Liver (tissue), 7 donors: ENCODE measurements at regions not wholly inside any gene's neighbourhood (a gene's known extent, or its start where the extent isn't known, plus 50 kb on each side); places are given as distances from the start of the nearest gene placed in this dataset.
"Not testable (repeated sequence)": the region's sequence is repeated elsewhere in the genome, so short reads cannot be mapped to it uniquely, and the experiment has no call there.

ENCODE experiments used
- DNase-seq: peaks from one replicate; pipeline ENCODE4 v3.0.0-alpha.2; 2017; ENCODE audit warnings: low spot score
- H3K27ac ChIP-seq, 2 donors: one replicate each; pipeline ENCODE4 v1.7.0; 2013; ENCODE audit warnings: inconsistent platforms in 2 of 2, low read length in 2 of 2, control low read depth in 1 of 2, low read depth in 1 of 2, mild to moderate bottlenecking in 1 of 2
- H3K27me3 ChIP-seq, 4 donors: one replicate each; pipeline versions ENCODE4 v1.6.1 to v1.7.0; 2013; ENCODE audit warnings: low read length in 3 of 4, inconsistent platforms in 1 of 4, mild to moderate bottlenecking in 1 of 4, moderate library complexity in 1 of 4; ENCODE audit not compliant: control insufficient read depth in 4 of 4, insufficient read depth in 4 of 4
- H3K36me3 ChIP-seq, 4 donors: one replicate each; pipeline versions ENCODE4 v1.6.1 to v1.7.0; 2013; ENCODE audit warnings: low read length in 3 of 4, mild to moderate bottlenecking in 3 of 4, low read depth in 1 of 4, moderate library complexity in 1 of 4; ENCODE audit not compliant: control insufficient read depth in 4 of 4, insufficient read depth in 3 of 4
- H3K4me1 ChIP-seq, 4 donors: one replicate each; pipeline versions ENCODE4 v1.6.1 to v1.7.0; 2013; ENCODE audit warnings: low read length in 3 of 4, mild to moderate bottlenecking in 3 of 4, moderate library complexity in 1 of 4; ENCODE audit not compliant: control insufficient read depth in 4 of 4, insufficient read depth in 4 of 4
- H3K4me3 ChIP-seq, 3 donors: one replicate each; pipeline versions ENCODE4 v1.6.1 to v1.7.0; 2013; ENCODE audit warnings: low read length in 3 of 3, control low read depth in 1 of 3, low read depth in 1 of 3, mild to moderate bottlenecking in 1 of 3
- H3K9ac ChIP-seq, 2 donors: one replicate each; pipeline ENCODE4 v1.7.0; 2013; ENCODE audit warnings: low read length in 2 of 2, mild to moderate bottlenecking in 2 of 2, moderate library complexity in 2 of 2, control low read depth in 1 of 2, low read depth in 1 of 2
- H3K9me3 ChIP-seq, 4 donors: one replicate each; pipeline versions ENCODE4 v1.6.1 to v1.7.0; 2013; ENCODE audit warnings: low read length in 3 of 4; ENCODE audit not compliant: control insufficient read depth in 4 of 4
- ATF3 ChIP-seq: IDR thresholded peaks from 2 replicates; pipeline ENCODE4 v1.6.1; 2016; ENCODE audit warnings: antibody characterized with exemption
- EGR1 ChIP-seq, 2 donors: IDR thresholded peaks; 2 replicates each; pipeline ENCODE4 v1.6.1; 2016 to 2018; ENCODE audit warnings: antibody characterized with exemption in 2 of 2, low read depth in 2 of 2
- FOXA1 ChIP-seq: IDR thresholded peaks from 2 replicates; pipeline ENCODE4 v1.6.1; 2016; ENCODE audit warnings: antibody characterized with exemption
- FOXA2 ChIP-seq: IDR thresholded peaks from 2 replicates; pipeline ENCODE4 v1.6.1; 2016; ENCODE audit warnings: antibody characterized with exemption
- HNF4A ChIP-seq, 2 donors: conservative IDR thresholded peaks; 2 replicates each; pipeline ENCODE4 v1.6.1; 2016; ENCODE audit warnings: antibody characterized with exemption in 2 of 2, mild to moderate bottlenecking in 2 of 2
- HNF4G ChIP-seq: IDR thresholded peaks from 2 replicates; pipeline ENCODE4 v1.6.1; 2016; ENCODE audit warnings: antibody characterized with exemption
- MAX ChIP-seq: IDR thresholded peaks from 2 replicates; pipeline ENCODE4 v1.6.1; 2016; ENCODE audit warnings: antibody characterized with exemption
- NR2F2 ChIP-seq: IDR thresholded peaks from 2 replicates; pipeline ENCODE4 v1.6.1; 2016; ENCODE audit warnings: antibody characterized with exemption
- RAD21 ChIP-seq, 2 donors: IDR thresholded peaks; 2 replicates each; pipeline ENCODE4 v1.6.1; 2016; ENCODE audit warnings: antibody characterized with exemption in 2 of 2, mild to moderate bottlenecking in 2 of 2
- REST ChIP-seq: IDR thresholded peaks from 2 replicates; pipeline ENCODE4 v1.6.1; 2016; ENCODE audit warnings: antibody characterized with exemption, mild to moderate bottlenecking
- SP1 ChIP-seq: IDR thresholded peaks from 2 replicates; pipeline ENCODE4 v1.6.1; 2018; ENCODE audit warnings: antibody characterized with exemption, mild to moderate bottlenecking
- YY1 ChIP-seq: IDR thresholded peaks from 2 replicates; pipeline ENCODE4 v1.6.1; 2016; ENCODE audit warnings: antibody characterized with exemption, mild to moderate bottlenecking
- ZBTB33 ChIP-seq: IDR thresholded peaks from 2 replicates; pipeline ENCODE4 v1.6.1; 2016; ENCODE audit warnings: antibody characterized with exemption
- WGBS: extraction: QIAGEN DNeasy Blood & Tissue Kit; methylation state at CpG from one replicate; pipeline ENCODE4 v1.1.7; 2013; 5-methylcytosine and 5-hydroxymethylcytosine counted together
- donor health status: healthy.
- donor health status: healthy.
- donor health status: healthy.
- donor health status: healthy.

- Histone ChIP-seq H3K4me1 (no peaks in the 10 kb centered on the region), H3K9ac (no peak overlapping the region), H3K36me3 (no peaks in the 10 kb centered on the region), H3K27me3 (peaks cover 0 to 3% (median 0%) of the 10 kb centered on the region in 4 donors), H3K9me3 (no peaks in the 10 kb centered on the region), H3K27ac (no peak overlapping the region), H3K4me3 (no peak overlapping the region)
- TF ChIP-seq REST = no peak
- no peak for TF ChIP-seq YY1
- TF ChIP-seq HNF4A (conservative IDR thresholded peaks at IDR 0.05) = no peak
- TF ChIP-seq ZBTB33 = no peak
- no peak for TF ChIP-seq MAX
- no peak for TF ChIP-seq NR2F2
- no peak for TF ChIP-seq RAD21 (IDR thresholded peaks at IDR 0.05)
- TF ChIP-seq FOXA1 = no peak
- WGBS = 93% methylated on average over 4 of the region's 4 CpGs
- no peak for DNase-seq
These were observed 215.9 kb downstream of the MEX3B start for GRCh38 chr15:81829918-81830317.

- Histone ChIP-seq H3K27ac (no peak overlapping the region), H3K4me1 (no peaks in the 10 kb centered on the region), H3K9ac (no peak overlapping the region), H3K27me3 (peaks cover 0 to 3% (median 0%) of the 10 kb centered on the region in 4 donors), H3K4me3 (no peak overlapping the region), H3K36me3 (no peaks in the 10 kb centered on the region), H3K9me3 (no peaks in the 10 kb centered on the region)
- TF ChIP-seq HNF4G (no peak), EGR1 (IDR thresholded peaks at IDR 0.05; ENCODE audit: low read depth in 2 of 2) (no peak), SP1 (no peak), ATF3 (no peak), FOXA2 (no peak), FOXA1 (no peak), MAX (no peak), RAD21 (IDR thresholded peaks at IDR 0.05) (no peak)
- DNase-seq = no peak
These were observed 217.7 kb downstream of the MEX3B start for GRCh38 chr15:81828135-81828534.

- Histone ChIP-seq H3K27me3 (peaks cover 0 to 3% (median 0%) of the 10 kb centered on the region in 4 donors), H3K4me3 (no peak overlapping the region), H3K9me3 (no peaks in the 10 kb centered on the region), H3K9ac (no peak overlapping the region), H3K4me1 (no peaks in the 10 kb centered on the region), H3K36me3 (no peaks in the 10 kb centered on the region), H3K27ac (no peak overlapping the region)
- no peak for DNase-seq
- WGBS = 76% methylated on average over 2 of the region's 2 CpGs
- no peak for TF ChIP-seq ATF3
- no peak for TF ChIP-seq RAD21 (IDR thresholded peaks at IDR 0.05)
These were observed 220.7 kb downstream of the MEX3B start for GRCh38 chr15:81825136-81825535.

GRCh38 chr15:81822587-81822986 is 223.2 kb downstream of the MEX3B start:
- not testable (repeated sequence) for DNase-seq, H3K27ac ChIP-seq, H3K4me3 ChIP-seq, H3K9me3 ChIP-seq, H3K9ac ChIP-seq, H3K36me3 ChIP-seq, H3K4me1 ChIP-seq, H3K27me3 ChIP-seq
- 85% methylated on average over 1 of the region's 1 CpG for WGBS
